Astrocyte of the cerebellum (primary cell): ENCODE measurements at regions not wholly inside any gene's neighbourhood (a gene's known extent, or its start where the extent isn't known, plus 50 kb on each side); places are given as distances from the start of the nearest gene placed in this dataset.

Source experiments
- DNase-seq: peaks from one replicate; pipeline ENCODE4 v3.0.0-alpha.2; 2011; ENCODE audit warnings: low read depth
- H3K4me3 ChIP-seq: 2 replicates; pipeline ENCODE4 v1.5.1; 2011; ENCODE audit warnings: mild to moderate bottlenecking, low read depth, low read length, moderate library complexity
- in situ Hi-C: cut with HindIII; loops from 2 replicates; pipeline ENCODE4 v1.10.0; 2017; ENCODE audit warnings: low sequenced_read_pairs
- TF ChIP-seq, protein P1 (sequence below): IDR thresholded peaks from 2 replicates; pipeline ENCODE4 v1.5.1; 2012; ENCODE audit warnings: low read length, low read depth, moderate library complexity, mild to moderate bottlenecking; ENCODE audit errors: missing control alignments

DNA sequence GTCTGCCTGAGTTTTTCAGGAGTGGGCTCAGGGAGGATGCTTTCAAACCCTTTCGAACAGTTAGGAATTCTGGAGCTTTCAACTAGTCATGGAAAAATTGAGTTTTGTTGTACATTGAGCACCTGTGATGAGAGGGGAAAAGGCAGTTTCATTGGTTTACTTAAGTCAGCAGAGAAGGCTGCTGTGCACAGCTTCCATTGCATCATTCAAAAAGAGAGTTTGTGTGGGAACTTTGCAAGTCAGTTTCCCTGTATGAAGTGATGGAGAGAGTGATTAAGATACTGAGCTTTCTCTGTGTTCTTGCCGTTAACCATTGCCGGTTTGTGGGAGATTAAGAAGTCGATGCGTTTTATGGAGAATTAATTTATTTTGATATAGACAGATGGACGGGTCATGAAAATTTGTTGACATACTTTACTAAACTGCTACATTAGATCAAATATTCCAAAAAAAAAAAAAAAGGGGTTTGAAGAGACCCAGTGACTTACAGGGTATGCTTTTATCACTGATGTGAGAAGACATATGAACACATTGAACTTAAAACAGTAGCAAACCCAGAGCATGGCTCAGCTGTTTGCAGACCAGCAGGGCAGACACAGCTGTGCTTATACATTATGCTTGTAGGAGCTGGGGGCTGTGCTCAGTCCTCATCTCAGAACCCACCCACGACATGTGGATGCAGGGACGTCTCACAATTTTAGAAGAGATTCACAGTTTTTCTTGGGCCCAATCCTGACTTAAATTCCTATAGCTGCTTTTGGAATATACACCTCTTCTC is 234.1 kb downstream of the SOX4 start:
- TF ChIP-seq, protein P1, sequence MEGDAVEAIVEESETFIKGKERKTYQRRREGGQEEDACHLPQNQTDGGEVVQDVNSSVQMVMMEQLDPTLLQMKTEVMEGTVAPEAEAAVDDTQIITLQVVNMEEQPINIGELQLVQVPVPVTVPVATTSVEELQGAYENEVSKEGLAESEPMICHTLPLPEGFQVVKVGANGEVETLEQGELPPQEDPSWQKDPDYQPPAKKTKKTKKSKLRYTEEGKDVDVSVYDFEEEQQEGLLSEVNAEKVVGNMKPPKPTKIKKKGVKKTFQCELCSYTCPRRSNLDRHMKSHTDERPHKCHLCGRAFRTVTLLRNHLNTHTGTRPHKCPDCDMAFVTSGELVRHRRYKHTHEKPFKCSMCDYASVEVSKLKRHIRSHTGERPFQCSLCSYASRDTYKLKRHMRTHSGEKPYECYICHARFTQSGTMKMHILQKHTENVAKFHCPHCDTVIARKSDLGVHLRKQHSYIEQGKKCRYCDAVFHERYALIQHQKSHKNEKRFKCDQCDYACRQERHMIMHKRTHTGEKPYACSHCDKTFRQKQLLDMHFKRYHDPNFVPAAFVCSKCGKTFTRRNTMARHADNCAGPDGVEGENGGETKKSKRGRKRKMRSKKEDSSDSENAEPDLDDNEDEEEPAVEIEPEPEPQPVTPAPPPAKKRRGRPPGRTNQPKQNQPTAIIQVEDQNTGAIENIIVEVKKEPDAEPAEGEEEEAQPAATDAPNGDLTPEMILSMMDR: no peak
- H3K4me3 ChIP-seq: no peak overlapping the region
- no peak for DNase-seq
- in situ Hi-C loops: no loop called here

DNA sequence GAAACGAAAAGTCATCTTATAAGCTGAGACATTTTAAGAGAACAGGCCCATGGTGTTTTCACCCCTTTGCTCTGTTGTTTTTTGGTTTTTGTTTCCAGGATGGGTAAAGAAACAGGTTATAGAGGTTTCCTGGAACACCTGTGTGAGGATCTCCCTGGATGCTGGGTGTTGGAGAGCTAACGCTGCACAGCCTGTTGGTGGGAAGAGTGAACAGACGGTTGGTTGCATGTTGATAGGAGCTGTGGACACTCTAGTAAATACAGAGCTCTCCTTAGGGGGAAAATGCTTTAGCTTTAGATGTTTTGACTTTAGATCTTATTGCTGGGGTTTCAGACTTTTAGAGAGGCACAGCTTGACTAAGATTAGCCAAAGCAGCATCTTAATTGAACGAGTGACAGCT is 235.2 kb downstream of the SOX4 start:
- in situ Hi-C loops: no loop called here
- TF ChIP-seq, protein P1: no peak
- DNase-seq: no peak
- no peak overlapping the region for H3K4me3 ChIP-seq

DNA sequence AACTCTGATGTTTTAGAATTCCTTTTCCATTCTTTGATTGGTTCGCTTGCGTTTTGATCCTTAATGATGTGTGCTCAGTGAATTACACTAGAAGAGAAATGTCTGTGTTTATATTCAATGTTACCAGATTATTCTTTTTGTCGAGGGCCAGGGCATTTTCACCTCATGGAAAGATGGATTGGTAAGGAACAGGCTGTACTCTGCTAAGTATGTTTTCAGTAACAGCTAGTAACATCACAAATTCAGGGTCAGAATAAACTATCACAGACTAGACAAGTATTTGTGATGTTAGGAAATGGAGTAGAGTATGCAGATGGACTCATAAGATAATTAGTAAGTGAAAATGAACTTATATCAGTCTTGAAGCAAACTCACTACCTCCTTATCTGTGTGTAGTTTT is 235.6 kb downstream of the SOX4 start:
- no peak overlapping the region for H3K4me3 ChIP-seq
- in situ Hi-C loops: no loop called here
- TF ChIP-seq, protein P1: no peak
- no peak for DNase-seq

DNA sequence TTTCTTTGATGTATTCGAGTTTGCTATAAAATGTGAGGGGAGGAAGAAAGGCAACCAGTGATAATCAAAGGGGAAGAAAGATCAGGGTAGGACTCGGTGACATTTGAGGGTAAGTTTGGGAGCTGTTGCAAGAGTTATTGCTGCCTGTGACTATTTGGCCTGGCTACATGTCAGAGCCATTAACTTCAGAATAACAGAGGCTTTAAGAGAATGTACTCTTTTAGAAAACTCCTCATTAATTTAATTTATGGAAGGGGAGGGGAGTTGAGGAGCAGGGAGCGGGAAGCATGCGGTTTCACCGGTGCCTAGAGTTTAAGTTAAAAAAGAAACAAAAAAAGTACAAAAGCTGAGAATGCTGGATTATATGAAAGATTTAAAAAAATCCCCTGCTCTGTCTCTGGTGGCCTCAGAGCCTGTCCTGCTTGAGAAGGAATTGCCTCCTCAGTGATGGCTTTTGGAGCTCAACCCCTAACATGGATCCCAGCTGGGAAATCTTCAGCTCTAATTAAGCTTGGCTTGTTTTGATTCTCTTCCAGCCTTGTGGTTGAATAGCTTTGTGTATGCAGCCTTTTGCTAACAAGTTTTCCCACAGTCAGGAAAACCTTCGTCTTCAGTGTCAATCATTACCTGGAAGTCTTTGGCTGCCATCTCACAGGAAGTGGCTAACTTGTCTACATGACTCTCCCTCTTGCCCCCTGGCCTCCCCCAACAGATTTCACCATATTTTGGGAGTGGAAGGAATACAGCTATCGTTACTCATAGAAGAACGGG is 238.2 kb downstream of the SOX4 start:
- H3K4me3 ChIP-seq: no peak overlapping the region
- TF ChIP-seq, protein P1: no peak
- in situ Hi-C loops: no loop called here
- peak; percentile 93 for DNase-seq

DNA sequence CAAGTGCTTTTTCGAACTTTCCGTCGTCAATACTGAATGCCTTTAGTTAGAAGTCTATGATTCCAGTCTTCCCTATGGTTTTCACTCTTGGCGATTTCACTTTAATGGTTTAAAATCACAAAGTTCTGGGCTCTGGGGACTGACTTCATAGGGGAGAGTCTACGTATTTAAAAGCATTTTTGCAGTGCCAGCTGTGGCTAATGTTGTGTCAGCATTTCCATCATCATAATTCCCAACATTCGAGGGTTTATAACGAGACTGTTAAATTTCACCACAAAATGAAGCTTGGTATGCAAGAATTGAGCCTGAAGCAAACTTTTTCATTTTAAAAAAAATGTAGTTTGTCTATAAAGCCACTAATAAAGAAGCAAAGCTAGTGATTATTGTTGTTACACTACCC is 242.7 kb downstream of the SOX4 start:
- H3K4me3 ChIP-seq: no peak overlapping the region
- DNase-seq: no peak
- in situ Hi-C loops: no loop called here
- TF ChIP-seq, protein P1: no peak

DNA sequence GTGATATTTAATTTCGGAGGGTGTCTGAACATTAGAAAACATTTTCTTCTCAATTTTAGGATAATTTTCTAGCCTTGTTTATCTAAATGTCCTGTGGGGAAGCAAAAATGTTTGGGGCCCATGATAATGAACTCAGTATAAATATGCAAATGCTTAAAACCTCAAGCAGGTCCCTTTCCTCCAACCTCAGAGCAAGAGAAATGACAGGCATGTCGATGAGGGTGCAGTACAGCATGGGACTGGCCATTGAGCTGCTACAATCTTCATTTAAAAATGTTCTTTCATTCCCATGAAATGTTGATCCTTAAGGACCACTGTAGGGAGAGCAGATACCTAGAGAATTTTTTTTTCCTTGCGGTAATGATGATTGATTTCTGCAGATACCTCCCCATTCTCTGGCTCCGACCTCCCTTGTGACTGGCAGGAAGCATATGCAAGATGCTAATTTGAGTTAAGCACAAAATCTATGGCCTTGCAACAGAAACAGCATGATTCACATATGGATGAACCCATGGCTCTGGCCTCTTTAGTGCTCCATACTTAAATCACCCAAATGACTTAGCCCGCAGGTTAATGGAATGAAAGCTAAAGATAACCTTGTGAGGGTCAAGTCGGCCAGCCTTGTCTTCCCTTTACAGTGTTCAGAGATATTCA is 243.3 kb downstream of the SOX4 start:
- TF ChIP-seq, protein P1: no peak
- in situ Hi-C loops: no loop called here
- DNase-seq: no peak
- H3K4me3 ChIP-seq: no peak overlapping the region
